HG02759 (cell line): ENCODE measurements at regions not wholly inside any gene's neighbourhood (a gene's known extent, or its start where the extent isn't known, plus 50 kb on each side); places are given as distances from the start of the nearest gene placed in this dataset.

Source experiments
- ATAC-seq: cut with Tn5 transposase; IDR thresholded peaks from one replicate; pipeline ENCODE4 v1.9.1; 2021; ENCODE audit warnings: mild to moderate bottlenecking, moderate library complexity; ENCODE audit not compliant: unreplicated experiment

GRCh38 chr12:115859231-115859630 is 418.3 kb downstream of the MED13L start:
- ATAC-seq = no peak

GRCh38 chr12:115857923-115858322 is 419.6 kb downstream of the MED13L start:
- ATAC-seq = no peak

GRCh38 chr12:115857160-115857920 is 420.2 kb downstream of the MED13L start:
- no peak for ATAC-seq

GRCh38 chr12:115852054-115852453 is 425.4 kb downstream of the MED13L start:
- no peak for ATAC-seq

DNA sequence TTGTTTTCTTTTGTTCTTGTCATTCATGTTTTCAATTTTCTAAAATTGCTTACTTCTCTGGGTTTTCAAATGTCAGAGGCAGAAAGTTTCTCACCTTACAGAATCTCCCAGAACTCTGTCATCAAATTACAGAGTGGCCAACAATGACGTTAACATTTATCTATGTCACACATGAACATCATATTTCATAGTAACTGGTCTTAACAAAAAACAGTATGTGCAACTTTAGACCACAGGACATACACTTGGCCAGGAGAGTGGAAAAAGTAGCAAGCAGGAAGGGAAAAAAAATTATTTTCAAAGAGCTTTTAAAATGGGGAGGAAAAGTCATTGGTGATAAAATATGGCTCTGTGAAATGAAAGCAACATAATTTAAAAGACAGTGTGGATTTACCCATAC is 426.5 kb downstream of the MED13L start:
- no peak for ATAC-seq

DNA sequence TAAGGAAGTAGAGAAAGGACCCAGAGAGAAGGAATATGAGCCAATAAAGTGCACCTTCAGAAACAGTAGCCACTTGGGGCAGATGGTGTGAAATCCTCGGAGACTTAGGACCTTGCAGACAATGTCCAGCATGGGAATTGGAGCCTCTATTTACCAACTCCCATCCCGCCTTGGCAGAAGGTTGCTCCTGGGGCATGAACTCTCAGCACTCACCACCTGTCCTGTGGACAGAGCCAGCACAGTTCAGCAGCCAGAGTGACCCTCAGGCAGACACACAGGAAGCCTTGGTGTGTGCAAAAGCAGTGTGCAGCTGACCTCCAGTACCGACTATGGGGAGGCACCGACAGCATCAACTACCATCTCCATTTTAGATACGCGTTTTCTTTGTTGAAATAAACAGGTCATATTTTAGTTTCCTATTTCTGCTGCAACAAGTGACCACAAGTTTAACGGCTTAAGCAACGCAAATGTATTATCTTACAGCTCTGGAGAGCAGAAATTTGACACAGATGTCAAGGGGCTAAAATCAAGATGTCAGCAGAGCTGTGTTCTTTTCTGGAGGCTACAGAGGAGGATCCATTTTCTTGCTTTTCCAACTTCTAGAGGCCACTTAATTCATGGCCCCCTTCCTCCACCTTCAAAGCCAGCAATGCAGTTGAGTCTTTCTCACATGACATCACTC is 428.1 kb downstream of the MED13L start:
- ATAC-seq = no peak

DNA sequence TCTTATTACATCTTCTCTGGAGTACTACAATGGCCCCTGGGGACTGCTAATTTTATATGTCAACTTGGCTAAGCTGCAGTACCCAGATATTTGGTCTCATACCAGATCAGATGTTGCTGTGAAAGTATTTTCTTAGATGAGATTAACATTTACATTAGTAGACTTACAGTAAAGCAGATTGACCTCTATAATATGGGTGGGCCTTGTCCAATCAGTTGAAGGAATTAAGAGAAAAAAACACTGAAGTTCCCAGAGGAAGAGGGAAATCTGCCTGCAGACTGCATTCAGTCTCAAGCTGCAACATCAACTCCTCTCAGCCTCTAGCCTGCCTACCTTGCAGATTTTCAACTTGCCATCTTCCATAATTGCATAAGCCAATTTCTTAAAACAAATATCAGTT is 430.1 kb downstream of the MED13L start:
- ATAC-seq = no peak

DNA sequence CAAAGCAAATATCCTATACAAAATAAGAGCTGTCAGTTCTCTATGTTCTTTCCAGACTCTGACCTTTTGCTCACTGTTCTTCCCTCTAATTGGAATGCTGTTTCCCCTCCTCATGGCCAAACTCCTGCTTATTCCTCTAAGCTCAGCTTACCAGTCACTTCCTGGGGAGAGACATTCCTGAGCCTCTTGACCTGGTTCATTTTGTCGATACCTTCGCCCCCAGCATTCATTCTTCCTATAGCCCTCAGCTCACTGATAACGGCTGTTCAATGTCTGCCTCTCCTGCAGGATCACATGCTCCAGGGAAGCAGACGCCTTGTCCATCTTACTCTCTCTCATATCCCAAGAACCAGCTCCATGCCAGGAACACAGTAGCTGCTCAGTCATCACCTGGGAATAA is 431.0 kb downstream of the MED13L start:
- ATAC-seq = no peak

DNA sequence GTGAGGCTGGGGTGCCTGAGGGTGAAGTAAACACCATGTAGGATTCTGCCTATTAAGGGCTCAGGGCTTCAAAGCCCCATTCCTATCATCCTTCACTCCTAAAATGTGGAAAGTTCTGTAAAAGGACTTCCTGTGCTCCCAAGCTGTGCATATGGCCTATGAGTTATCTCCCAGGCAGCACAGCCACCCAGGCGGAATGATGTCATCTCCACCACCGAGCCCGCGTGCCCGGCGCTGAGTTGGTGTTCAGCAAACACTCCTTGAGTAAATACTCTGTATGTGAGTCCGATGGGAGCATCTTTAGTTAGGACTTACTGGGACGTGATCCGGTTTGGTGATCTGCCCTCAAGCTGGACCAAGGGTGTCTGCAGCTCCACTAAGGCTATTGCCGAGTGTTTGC is 437.3 kb downstream of the MED13L start:
- no peak for ATAC-seq

GRCh38 chr12:115838952-115839351 is 438.5 kb downstream of the MED13L start:
- no peak for ATAC-seq

- no peak for ATAC-seq
Observed at GRCh38 chr12:115837220-115837619, 440.3 kb downstream of the MED13L start.

GRCh38 chr12:115835445-115835844 is 442.0 kb downstream of the MED13L start:
- no peak for ATAC-seq

DNA sequence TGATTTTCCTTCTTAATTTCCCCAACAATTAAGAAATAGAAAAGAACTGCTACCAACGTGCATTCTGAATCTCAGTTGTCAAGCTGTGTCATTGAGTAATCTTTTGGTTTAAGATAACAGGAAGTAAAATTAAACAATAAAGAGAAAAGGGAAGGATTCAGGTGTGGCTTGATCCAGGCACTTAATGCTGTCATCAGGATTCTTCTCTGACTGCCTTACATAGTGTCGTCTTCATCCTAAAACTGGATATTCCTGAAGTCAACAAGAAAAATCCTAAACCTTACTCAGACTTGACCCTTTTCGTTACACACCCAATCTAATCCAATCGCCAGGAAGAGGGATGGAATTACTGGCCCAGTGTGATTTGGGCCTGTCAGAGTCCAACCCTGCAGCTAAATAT is 443.8 kb downstream of the MED13L start:
- ATAC-seq = no peak

- ATAC-seq = no peak
Observed at GRCh38 chr12:115830633-115831032, 446.9 kb downstream of the MED13L start.

GRCh38 chr12:115830070-115830469 is 447.4 kb downstream of the MED13L start:
- no peak for ATAC-seq

- ATAC-seq = no peak
Observed at GRCh38 chr12:115828168-115828567, 449.3 kb downstream of the MED13L start.

DNA sequence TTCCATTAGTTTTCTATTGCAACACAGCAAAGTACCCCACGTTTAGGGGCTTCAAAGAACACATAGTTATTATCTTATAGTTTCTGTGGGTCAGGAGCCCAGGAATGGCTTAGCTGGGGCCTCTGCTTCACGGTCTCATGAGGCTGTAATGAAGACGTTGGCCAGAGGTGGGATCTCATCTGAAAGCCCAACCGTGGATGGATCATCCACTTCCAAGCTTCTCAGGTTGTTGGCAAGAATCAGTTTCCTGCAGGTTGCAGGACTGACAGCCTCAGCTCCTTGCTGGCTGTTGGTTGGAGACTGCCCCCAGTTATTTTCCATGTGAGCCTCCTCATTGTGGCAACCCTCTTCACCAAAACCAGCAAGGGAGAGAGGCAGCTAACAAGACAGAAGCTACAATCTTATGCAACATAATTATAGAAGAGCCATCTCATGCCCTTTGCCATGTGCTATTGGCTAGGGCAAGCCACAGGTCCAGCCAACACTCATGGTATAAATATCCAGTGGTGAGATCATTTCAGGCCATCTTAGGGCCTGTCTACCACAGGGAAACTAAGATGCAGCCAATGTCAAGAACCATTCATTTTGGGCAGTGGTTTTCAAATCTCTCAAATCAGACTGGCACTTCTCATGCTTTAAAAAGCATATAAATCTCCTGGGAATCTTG is 452.4 kb downstream of the MED13L start:
- ATAC-seq = no peak

DNA sequence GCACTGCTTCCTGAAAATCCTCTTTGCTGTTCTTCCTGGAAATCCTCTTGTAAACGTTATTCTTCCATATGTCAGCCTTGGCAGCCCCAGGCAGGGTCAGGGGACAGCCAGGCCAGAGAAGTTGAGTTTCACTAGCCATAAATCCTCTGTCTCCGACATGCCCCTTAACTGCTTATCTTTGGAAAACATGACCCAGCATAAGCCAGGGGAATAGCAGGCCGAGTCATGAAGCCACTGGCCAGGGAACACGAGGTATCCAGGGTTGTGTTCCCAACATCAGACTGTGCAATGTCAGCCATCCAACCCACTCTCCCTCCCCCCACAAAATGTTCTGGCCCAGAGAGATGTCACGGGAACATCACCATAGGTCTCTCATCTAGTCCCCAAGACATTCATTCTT is 453.9 kb downstream of the MED13L start:
- ATAC-seq = no peak

- no peak for ATAC-seq
Observed at GRCh38 chr12:115820656-115821055, 456.8 kb downstream of the MED13L start.

- no peak for ATAC-seq
Observed at GRCh38 chr12:115818973-115819372, 458.5 kb downstream of the MED13L start.

- no peak for ATAC-seq
Observed at GRCh38 chr12:115817389-115817788, 460.1 kb downstream of the MED13L start.

- ATAC-seq = no peak
Observed at GRCh38 chr12:115815924-115816323, 461.6 kb downstream of the MED13L start.
